ENCODE measurements at regions not wholly inside any gene's neighbourhood (a gene's known extent, or its start where the extent isn't known, plus 50 kb on each side); places are given as distances from the start of the nearest gene placed in this dataset.

- Histone ChIP-seq H2AFZ (ENCODE audit: insufficient read depth, low read depth, low read length, poor library complexity, severe bottlenecking) (no peak overlapping the region), H4K20me1 (ENCODE audit: insufficient read depth, low read length) (no peaks in the 10 kb centered on the region), H3K9ac (ENCODE audit: insufficient read depth, low read length, poor library complexity, severe bottlenecking) (no peak overlapping the region), H3K27ac (ENCODE audit: low read depth in 1 of 2, low read length in 2 of 2) (no peak overlapping the region), H3K4me3 (replicated peaks in 1 of 3; ENCODE audit: low read depth in 2 of 3, low read length in 3 of 3) (no peak overlapping the region), H3K4me2 (replicated peaks; ENCODE audit: extremely low read depth, low read length, poor library complexity, severe bottlenecking) (no peak overlapping the region), H3K36me3 (replicated peaks in 1 of 2; ENCODE audit: control insufficient read depth in 1 of 2, insufficient read depth in 2 of 2, low read length in 2 of 2) (no peaks in the 10 kb centered on the region), H3K9me3 (replicated peaks in 1 of 2; ENCODE audit: control insufficient read depth in 1 of 2, insufficient read depth in 1 of 2, low read length in 2 of 2) (no peaks in the 10 kb centered on the region), H3K79me2 (ENCODE audit: insufficient read depth, low read length) (no peaks in the 10 kb centered on the region), H3K4me1 (ENCODE audit: control insufficient read depth in 1 of 2, insufficient read depth in 2 of 2, low read length in 2 of 2) (no peaks in the 10 kb centered on the region), H3K27me3 (ENCODE audit: control insufficient read depth in 2 of 2, insufficient read depth in 2 of 2, low read length in 2 of 2) (no peaks in the 10 kb centered on the region)
- no peak for DNase-seq
- 94% methylated on average over 2 of the region's 2 CpGs for WGBS (ENCODE audit: insufficient coverage)
- Mint-ChIP-seq H3K36me3 (no peaks in the 10 kb centered on the region), H3K4me3 (no peak overlapping the region), H3K9me3 (peaks cover 0 to 6% (median 0%) of the 10 kb centered on the region in 7 donors), H3K27me3 (ENCODE audit: low read depth in 3 of 3) (peaks cover 0 to 1% (median 0%) of the 10 kb centered on the region in 3 donors), H3K4me1 (no peaks in the 10 kb centered on the region), H3K27ac (peak overlapping the region in 1 of 7 donors; percentile 28)
- intact Hi-C loops (cut with micrococcal nuclease), result no loop called here
- no peak for TF ChIP-seq CTCF (IDR thresholded peaks at IDR 0.05)
Measured at GRCh38 chr18:71729611-71730010, 814.5 kb downstream of the CBLN2 start.

- DNase-seq, result no peak
Measured at GRCh38 chr18:71727909-71728308, 816.2 kb downstream of the CBLN2 start.

More at GRCh38 chr18:71727909-71728308, 816.2 kb downstream of the CBLN2 start:
- H3K9ac ChIP-seq (ENCODE audit: insufficient read depth, low read length, poor library complexity, severe bottlenecking), result no peak overlapping the region
- no peak overlapping the region for H3K27ac ChIP-seq (ENCODE audit: low read depth in 1 of 2, low read length in 2 of 2)
- H3K9me3 ChIP-seq (replicated peaks in 1 of 2; ENCODE audit: control insufficient read depth in 1 of 2, insufficient read depth in 1 of 2, low read length in 2 of 2), result no peaks in the 10 kb centered on the region
- H4K20me1 ChIP-seq (ENCODE audit: insufficient read depth, low read length), result no peaks in the 10 kb centered on the region
- H3K4me1 ChIP-seq (ENCODE audit: control insufficient read depth in 1 of 2, insufficient read depth in 2 of 2, low read length in 2 of 2), result no peaks in the 10 kb centered on the region
- no peak overlapping the region for H3K4me3 ChIP-seq (replicated peaks in 1 of 3; ENCODE audit: low read depth in 2 of 3, low read length in 3 of 3)
- Mint-ChIP-seq H3K9me3 (peaks cover 0 to 6% (median 1%) of the 10 kb centered on the region in 7 donors), H3K27ac (no peak overlapping the region), H3K4me3 (no peak overlapping the region), H3K4me1 (no peaks in the 10 kb centered on the region), H3K36me3 (no peaks in the 10 kb centered on the region), H3K27me3 (ENCODE audit: low read depth in 3 of 3) (no peaks in the 10 kb centered on the region)
- H3K27me3 ChIP-seq (ENCODE audit: control insufficient read depth in 2 of 2, insufficient read depth in 2 of 2, low read length in 2 of 2), result no peaks in the 10 kb centered on the region
- TF ChIP-seq CTCF (IDR thresholded peaks at IDR 0.05), result no peak
- no peak overlapping the region for H3K4me2 ChIP-seq (replicated peaks; ENCODE audit: extremely low read depth, low read length, poor library complexity, severe bottlenecking)
- H3K79me2 ChIP-seq (ENCODE audit: insufficient read depth, low read length), result no peaks in the 10 kb centered on the region
- H3K36me3 ChIP-seq (replicated peaks in 1 of 2; ENCODE audit: control insufficient read depth in 1 of 2, insufficient read depth in 2 of 2, low read length in 2 of 2), result no peaks in the 10 kb centered on the region
- no peak overlapping the region for H2AFZ ChIP-seq (ENCODE audit: insufficient read depth, low read depth, low read length, poor library complexity, severe bottlenecking)
- intact Hi-C loops (cut with micrococcal nuclease), result no loop called here
- WGBS (ENCODE audit: insufficient coverage), result no CpG with 5 or more reads among the region's 2 CpGs

Data from CD14-positive monocyte (primary cell).